ENCODE measurements at regions not wholly inside any gene's neighbourhood (a gene's known extent, or its start where the extent isn't known, plus 50 kb on each side); places are given as distances from the start of the nearest gene placed in this dataset.

DNA sequence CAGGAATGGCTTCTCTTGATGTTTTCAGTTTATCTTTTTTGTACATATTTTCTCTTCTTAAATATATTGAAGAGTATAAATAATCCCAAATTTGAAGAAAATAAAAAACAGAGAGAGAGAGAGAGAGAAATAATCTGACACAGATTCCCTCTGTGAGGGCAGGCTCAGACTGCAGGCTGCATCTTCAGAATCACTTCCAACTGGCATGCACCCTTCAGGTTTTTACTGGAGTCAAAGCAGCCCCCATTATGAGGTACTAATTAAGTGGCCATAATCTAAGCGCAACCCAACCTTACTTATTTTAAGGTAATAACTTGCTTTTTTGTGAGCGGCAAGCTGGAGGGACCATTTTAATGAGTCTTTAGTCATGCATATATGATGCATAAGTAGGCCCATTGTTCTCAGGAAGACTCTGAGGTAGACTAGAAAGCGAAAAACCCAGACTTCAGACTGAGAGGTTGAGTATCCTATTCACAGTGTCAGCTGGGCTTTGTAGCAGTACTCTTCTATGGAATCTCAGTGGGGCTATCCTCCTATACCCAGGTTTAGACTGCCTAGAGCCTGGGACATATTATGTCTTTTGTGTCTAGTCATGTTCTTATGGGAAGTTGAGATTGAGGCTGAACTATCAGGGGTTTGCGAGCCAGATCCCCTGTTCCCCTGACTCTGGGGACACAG, 167.4 kb downstream of the SP3 start:
- Mint-ChIP-seq H3K36me3 (ENCODE audit: insufficient read depth in 1 of 3, low read depth in 3 of 3) (no peaks in the 10 kb centered on the region; a peak in 1 of 7 replicates), H3K27ac (peak overlapping the region; percentile 42 to 88 (median 73); a peak in 4 of 7 replicates), H3K9me3 (no peaks in the 10 kb centered on the region), H3K4me1 (peaks cover 41 to 53% of the 10 kb centered on the region in 2 experiments), H3K27me3 (ENCODE audit: low read depth) (no peaks in the 10 kb centered on the region), H3K4me3 (no peak overlapping the region)
- no peak overlapping the region for H4K91ac ChIP-seq (ENCODE audit: insufficient read length, low read depth, low read length)
- no peak overlapping the region for H3K23ac ChIP-seq (ENCODE audit: insufficient read length, low read depth, low read length)
- H4K5ac ChIP-seq (ENCODE audit: insufficient read length, low read depth, low read length) = no peak overlapping the region
- no peak overlapping the region for H2AK5ac ChIP-seq (ENCODE audit: insufficient read length, low read length)
- no peak overlapping the region for H2BK20ac ChIP-seq (ENCODE audit: low read depth, low read length, poor library complexity, severe bottlenecking)
- no peak for TF ChIP-seq CTCF (conservative IDR thresholded peaks at IDR 0.05)
- no peak for DNase-seq
- no peak overlapping the region for H2BK120ac ChIP-seq (ENCODE audit: low read depth, low read length, poor library complexity, severe bottlenecking)
- no peak overlapping the region for H4K8ac ChIP-seq (replicated peaks; ENCODE audit: insufficient read length, low read depth, low read length)
- H3K14ac ChIP-seq (ENCODE audit: insufficient read depth, low read length) = no peak overlapping the region
- H3K79me2 ChIP-seq (ENCODE audit: insufficient read depth, low read length) = no peaks in the 10 kb centered on the region
- H2BK12ac ChIP-seq (ENCODE audit: insufficient read length, low read depth, low read length) = no peak overlapping the region
- no peak overlapping the region for H3K4me2 ChIP-seq (ENCODE audit: insufficient read depth, insufficient read length, low read length)
- H2BK5ac ChIP-seq (ENCODE audit: insufficient read length, low read length) = no peak overlapping the region
- no peak overlapping the region for H3T11ph ChIP-seq (ENCODE audit: low read length)
- WGBS (ENCODE audit: extremely low coverage, insufficient read length, low lambda C conversion rate) = no CpG with 5 or more reads among the region's 4 CpGs
- no peak overlapping the region for H3K27ac ChIP-seq (ENCODE audit: insufficient read length, low read depth, low read length)
- no peak overlapping the region for H3K56ac ChIP-seq (ENCODE audit: insufficient read length, low read depth, low read length)
- H3K9ac ChIP-seq (ENCODE audit: extremely low read depth, insufficient read length, low read length) = no peak overlapping the region
- H3K27me3 ChIP-seq (ENCODE audit: insufficient read depth, low read length) = no peaks in the 10 kb centered on the region
- peaks cover 4% of the 10 kb centered on the region; the same call in 1 of the 2 replicates for H3K4me1 ChIP-seq (ENCODE audit: insufficient read depth, low read length)
- no peak overlapping the region for H3K18ac ChIP-seq (ENCODE audit: insufficient read length, low read depth, low read length)
- H3K9me3 ChIP-seq (ENCODE audit: control insufficient read depth, low read depth, low read length) = no peaks in the 10 kb centered on the region
- H3K79me1 ChIP-seq (ENCODE audit: insufficient read depth, low read depth, low read length, poor library complexity, severe bottlenecking) = no peaks in the 10 kb centered on the region
- no peak overlapping the region for H2AFZ ChIP-seq (ENCODE audit: low read length)
- no peaks in the 10 kb centered on the region for H3K23me2 ChIP-seq (ENCODE audit: insufficient read length, low read depth, low read length, poor library complexity, severe bottlenecking)
- H2BK15ac ChIP-seq (ENCODE audit: low read depth, low read length) = no peak overlapping the region
- no peak overlapping the region for H3K4ac ChIP-seq (ENCODE audit: low read depth, low read length)
- H4K20me1 ChIP-seq (ENCODE audit: control insufficient read depth, insufficient read depth, insufficient read length) = no peaks in the 10 kb centered on the region
